OCI-LY1 (cell line): ENCODE measurements at regions not wholly inside any gene's neighbourhood (a gene's known extent, or its start where the extent isn't known, plus 50 kb on each side); places are given as distances from the start of the nearest gene placed in this dataset.

Source experiments
- H2AFZ ChIP-seq: fragments of 200-600 bp; sonication (generic), shearing (Covaris generic); 2 replicates; pipeline ENCODE4 v1.6.0; 2014; ENCODE audit warnings: antibody characterized with exemption, mild to moderate bottlenecking, low read length
- H3F3A ChIP-seq: fragments of 200-600 bp; sonication (generic), shearing (Covaris generic); 2 replicates; pipeline ENCODE4 v1.6.0; 2014; ENCODE audit warnings: mild to moderate bottlenecking, antibody characterized with exemption, low read length, moderate library complexity; ENCODE audit not compliant: insufficient read depth
- H3K27ac ChIP-seq: fragments of 200-600 bp; sonication (generic); 2 replicates; pipeline ENCODE4 v1.5.1; 2014; ENCODE audit warnings: low read length, mixed run types, mild to moderate bottlenecking, low read depth; ENCODE audit not compliant: poor library complexity, severe bottlenecking
- H3K27me3 ChIP-seq: fragments of 200-600 bp; sonication (generic); 2 replicates; pipeline ENCODE4 v1.6.0; 2014; ENCODE audit warnings: antibody characterized with exemption, mild to moderate bottlenecking, low read length, moderate library complexity; ENCODE audit not compliant: insufficient read depth
- H3K36me3 ChIP-seq: fragments of 200-600 bp; sonication (generic); 2 replicates; pipeline ENCODE4 v1.6.1; 2014; ENCODE audit warnings: mild to moderate bottlenecking, antibody characterized with exemption, low read length, moderate library complexity, mixed read lengths; ENCODE audit not compliant: insufficient read depth
- H3K4me1 ChIP-seq: fragments of 200-600 bp; sonication (generic); 2 replicates; pipeline ENCODE4 v1.5.1; 2014; ENCODE audit warnings: mild to moderate bottlenecking, low read length, moderate library complexity; ENCODE audit not compliant: insufficient read depth, severe bottlenecking
- H3K4me2 ChIP-seq: fragments of 200-600 bp; sonication (generic), shearing (Covaris generic); 2 replicates; pipeline ENCODE4 v1.6.1; 2014; ENCODE audit warnings: low read length
- H3K4me3 ChIP-seq: fragments of 200-600 bp; sonication (generic); 2 replicates; pipeline ENCODE4 v1.5.1; 2014; ENCODE audit warnings: low read length, low read depth, mild to moderate bottlenecking, mixed read lengths; ENCODE audit not compliant: poor library complexity, severe bottlenecking
- H3K79me2 ChIP-seq: fragments of 200-600 bp; shearing (Covaris generic); 2 replicates; pipeline ENCODE4 v1.6.1; 2016; ENCODE audit warnings: mixed run types, low read length, mixed read lengths; ENCODE audit not compliant: insufficient read depth
- H3K9ac ChIP-seq: fragments of 200-600 bp; sonication (generic), shearing (Covaris generic); 2 replicates; pipeline ENCODE4 v1.6.1; 2014; ENCODE audit warnings: mild to moderate bottlenecking, low read length, mixed read lengths
- H3K9me2 ChIP-seq: fragments of 200-600 bp; sonication (generic), shearing (Covaris generic); 2 replicates; pipeline ENCODE4 v1.6.1; 2014; ENCODE audit warnings: low read depth, mild to moderate bottlenecking, low read length, mixed read lengths
- H3K9me3 ChIP-seq: fragments of 200-600 bp; shearing (Covaris generic); 2 replicates; pipeline ENCODE4 v1.6.1; 2014; ENCODE audit warnings: low read length, mixed read lengths
- H4K20me1 ChIP-seq: fragments of 200-600 bp; sonication (generic), shearing (Covaris generic); 2 replicates; pipeline ENCODE4 v1.6.0; 2016; ENCODE audit warnings: mild to moderate bottlenecking, low read length; ENCODE audit not compliant: insufficient read depth
- CTCF ChIP-seq: fragments of 200-600 bp; sonication (generic), shearing (Covaris generic); IDR thresholded peaks from 2 replicates; pipeline ENCODE4 v1.5.1; 2017; ENCODE audit warnings: mild to moderate bottlenecking, antibody characterized with exemption, low read length, moderate library complexity, mixed read lengths
- EZH2 ChIP-seq: fragments of 200-600 bp; sonication (generic), shearing (Covaris generic); IDR thresholded peaks from 2 replicates; pipeline ENCODE4 v1.8.0; 2017; ENCODE audit warnings: borderline replicate concordance, mixed run types, mild to moderate bottlenecking, antibody characterized with exemption, low read length, moderate library complexity, mixed read lengths

GRCh38 chr10:105409370-105409769, 768.3 kb downstream of the SORCS3 start:
- no peaks in the 10 kb centered on the region for H4K20me1 ChIP-seq
- no peaks in the 10 kb centered on the region for H3K9me3 ChIP-seq
- H3K4me2 ChIP-seq = no peak overlapping the region
- no peak overlapping the region for H3K27ac ChIP-seq
- H3K9ac ChIP-seq = no peak overlapping the region
- no peaks in the 10 kb centered on the region for H3K4me1 ChIP-seq
- H3K27me3 ChIP-seq = no peaks in the 10 kb centered on the region
- H3K36me3 ChIP-seq = no peaks in the 10 kb centered on the region
- H3K4me3 ChIP-seq = no peak overlapping the region
- no peak overlapping the region for H2AFZ ChIP-seq
- H3K9me2 ChIP-seq = no peaks in the 10 kb centered on the region
- no peaks in the 10 kb centered on the region for H3K79me2 ChIP-seq
- H3F3A ChIP-seq = no peaks in the 10 kb centered on the region
- TF ChIP-seq EZH2 = no peak
- no peak for TF ChIP-seq CTCF

GRCh38 chr10:105406488-105406887, 765.4 kb downstream of the SORCS3 start:
- H3K9ac ChIP-seq = no peak overlapping the region
- no peaks in the 10 kb centered on the region for H3K79me2 ChIP-seq
- no peaks in the 10 kb centered on the region for H3K4me1 ChIP-seq
- no peaks in the 10 kb centered on the region for H3K27me3 ChIP-seq
- no peak overlapping the region for H3K4me3 ChIP-seq
- H3K4me2 ChIP-seq = no peak overlapping the region
- H3K36me3 ChIP-seq = no peaks in the 10 kb centered on the region
- TF ChIP-seq EZH2 (no peak), CTCF (no peak)
- H3F3A ChIP-seq = no peaks in the 10 kb centered on the region
- H4K20me1 ChIP-seq = no peaks in the 10 kb centered on the region
- no peaks in the 10 kb centered on the region for H3K9me3 ChIP-seq
- H2AFZ ChIP-seq = no peak overlapping the region
- no peaks in the 10 kb centered on the region for H3K9me2 ChIP-seq
- H3K27ac ChIP-seq = no peak overlapping the region

- H4K20me1 ChIP-seq = no peaks in the 10 kb centered on the region
- no peak overlapping the region for H3K27ac ChIP-seq
- H3K4me2 ChIP-seq = no peak overlapping the region
- TF ChIP-seq CTCF = no peak
- no peak for TF ChIP-seq EZH2
- H3K79me2 ChIP-seq = no peaks in the 10 kb centered on the region
- H3K9me3 ChIP-seq = no peaks in the 10 kb centered on the region
- no peaks in the 10 kb centered on the region for H3K36me3 ChIP-seq
- H2AFZ ChIP-seq = no peak overlapping the region
- H3F3A ChIP-seq = no peaks in the 10 kb centered on the region
- no peak overlapping the region for H3K4me3 ChIP-seq
- H3K27me3 ChIP-seq = no peaks in the 10 kb centered on the region
- H3K9me2 ChIP-seq = no peaks in the 10 kb centered on the region
- H3K9ac ChIP-seq = no peak overlapping the region
- no peaks in the 10 kb centered on the region for H3K4me1 ChIP-seq
Measured at GRCh38 chr10:105398202-105398601, 757.1 kb downstream of the SORCS3 start.
